CD4-positive, alpha-beta memory T cell (primary cell): ENCODE measurements at regions not wholly inside any gene's neighbourhood (a gene's known extent, or its start where the extent isn't known, plus 50 kb on each side); places are given as distances from the start of the nearest gene placed in this dataset.

ENCODE experiments used
- CTCF ChIA-PET: fragments of 350-600 bp; sonication (Branson Sonifier 250); formaldehyde crosslinking; loops from one replicate; lab custom pipeline; 2021; ENCODE audit warnings: inconsistent platforms; ENCODE audit not compliant: partially characterized antibody; lab: Charles Lee
- POLR2A ChIA-PET: fragments of 350-600 bp; sonication (Branson Sonifier 250); formaldehyde crosslinking; loops from one replicate; lab custom pipeline; 2021; ENCODE audit not compliant: partially characterized antibody; lab: Charles Lee
- DNase-seq, 5 donors: peaks; one replicate each; pipeline versions ENCODE4 v3.0.0 to v3.0.0-alpha.2; 2020 to 2022; ENCODE audit warnings: mixed read lengths in 1 of 5
- H3K27ac ChIP-seq: one replicate; pipeline ENCODE4 v1.7.0; 2013; ENCODE audit warnings: low read depth, low read length
- H3K27me3 ChIP-seq: 2 replicates; pipeline ENCODE4 v1.7.0; 2013; ENCODE audit warnings: mild to moderate bottlenecking, low read length, moderate library complexity; ENCODE audit not compliant: insufficient read depth
- H3K36me3 ChIP-seq: 2 replicates; pipeline ENCODE4 v1.7.0; 2013; ENCODE audit warnings: mild to moderate bottlenecking, low read length, moderate library complexity; ENCODE audit not compliant: insufficient read depth
- H3K4me1 ChIP-seq: 2 replicates; pipeline ENCODE4 v1.7.0; 2013; ENCODE audit warnings: mild to moderate bottlenecking, low read length, moderate library complexity; ENCODE audit not compliant: insufficient read depth
- H3K4me3 ChIP-seq, 2 donors: one replicate each; pipeline ENCODE4 v1.7.0; 2013; ENCODE audit warnings: low read length in 2 of 2, mild to moderate bottlenecking in 1 of 2
- H3K9me3 ChIP-seq, 2 donors: one replicate each; pipeline ENCODE4 v1.7.0; 2013; ENCODE audit warnings: low read length in 2 of 2, control low read depth in 1 of 2; ENCODE audit not compliant: control insufficient read depth in 1 of 2
- H3K27ac Mint-ChIP-seq, 7 donors: one replicate each; pipeline ENCODE4 v1.8.0; 2020 to 2021; ENCODE audit warnings: mixed read lengths in 7 of 7, mild to moderate bottlenecking in 6 of 7, inconsistent platforms in 3 of 7, moderate library complexity in 3 of 7
- H3K27me3 Mint-ChIP-seq, 2 donors: one replicate each; pipeline ENCODE4 v1.8.0; 2020 to 2021; ENCODE audit warnings: mixed read lengths in 2 of 2
- H3K36me3 Mint-ChIP-seq, 2 donors: one replicate each; pipeline ENCODE4 v1.8.0; 2020 to 2021; ENCODE audit warnings: mixed read lengths in 2 of 2, inconsistent platforms in 1 of 2, mild to moderate bottlenecking in 1 of 2
- H3K4me1 Mint-ChIP-seq, 4 donors: one replicate each; pipeline ENCODE4 v1.8.0; 2020 to 2021; ENCODE audit warnings: mixed read lengths in 4 of 4, mild to moderate bottlenecking in 1 of 4
- H3K4me3 Mint-ChIP-seq, 8 donors: one replicate each; pipeline ENCODE4 v1.8.0; 2020 to 2021; ENCODE audit warnings: mixed read lengths in 8 of 8, mild to moderate bottlenecking in 7 of 8, moderate library complexity in 6 of 8, inconsistent platforms in 3 of 8
- H3K9me3 Mint-ChIP-seq, 8 donors: one replicate each; pipeline ENCODE4 v1.8.0; 2020 to 2021; ENCODE audit warnings: mixed read lengths in 8 of 8, mild to moderate bottlenecking in 5 of 8, inconsistent platforms in 3 of 8, moderate library complexity in 1 of 8
- intact Hi-C: fragments of 100-400 bp; cut with micrococcal nuclease; formaldehyde crosslinking; loops from one replicate; pipeline ENCODE4 v1.15.1; 2023

GRCh38 chr6:165743366-165743898, 80.4 kb upstream of the PDE10A start:
- Histone ChIP-seq H3K4me3 (no peak overlapping the region), H3K27me3 (no peaks in the 10 kb centered on the region), H3K9me3 (no peaks in the 10 kb centered on the region), H3K36me3 (no peaks in the 10 kb centered on the region), H3K4me1 (no peaks in the 10 kb centered on the region), H3K27ac (no peak overlapping the region)
- ChIA-PET POLR2A (no interaction called here), CTCF (no interaction called here)
- H3K4me1 Mint-ChIP-seq: no peaks in the 10 kb centered on the region
- no peak overlapping the region for H3K4me3 Mint-ChIP-seq
- H3K27me3 Mint-ChIP-seq: peaks cover 0 to 2% of the 10 kb centered on the region in 2 donors
- H3K9me3 Mint-ChIP-seq: peaks cover 0 to 10% (median 3%) of the 10 kb centered on the region in 8 donors
- H3K27ac Mint-ChIP-seq: no peak overlapping the region
- intact Hi-C loops: no loop called here
- DNase-seq: no peak
- no peaks in the 10 kb centered on the region for H3K36me3 Mint-ChIP-seq

- H3K4me1 ChIP-seq: no peaks in the 10 kb centered on the region
- POLR2A ChIA-PET: no interaction called here
- intact Hi-C loops: no loop called here
- H3K9me3 ChIP-seq: no peaks in the 10 kb centered on the region
- Mint-ChIP-seq H3K36me3 (no peaks in the 10 kb centered on the region), H3K4me3 (no peak overlapping the region), H3K9me3 (peaks cover 0 to 16% (median 4%) of the 10 kb centered on the region in 8 donors), H3K27ac (no peak overlapping the region), H3K4me1 (no peaks in the 10 kb centered on the region), H3K27me3 (peaks cover 0 to 2% of the 10 kb centered on the region in 2 donors)
- CTCF ChIA-PET: no interaction called here
- H3K36me3 ChIP-seq: no peaks in the 10 kb centered on the region
- no peaks in the 10 kb centered on the region for H3K27me3 ChIP-seq
- H3K27ac ChIP-seq: no peak overlapping the region
- no peak for DNase-seq
- no peak overlapping the region for H3K4me3 ChIP-seq
These were observed 79.0 kb upstream of the PDE10A start for GRCh38 chr6:165742047-165742446.

- Mint-ChIP-seq H3K27me3 (peaks cover 0 to 2% of the 10 kb centered on the region in 2 donors), H3K9me3 (peaks cover 0 to 22% (median 13%) of the 10 kb centered on the region in 8 donors), H3K36me3 (no peaks in the 10 kb centered on the region), H3K27ac (no peak overlapping the region), H3K4me3 (no peak overlapping the region), H3K4me1 (no peaks in the 10 kb centered on the region)
- H3K4me1 ChIP-seq: no peaks in the 10 kb centered on the region
- CTCF ChIA-PET: no interaction called here
- no peaks in the 10 kb centered on the region for H3K27me3 ChIP-seq
- H3K27ac ChIP-seq: no peak overlapping the region
- no peak for DNase-seq
- H3K4me3 ChIP-seq: no peak overlapping the region
- H3K9me3 ChIP-seq: no peaks in the 10 kb centered on the region
- no peaks in the 10 kb centered on the region for H3K36me3 ChIP-seq
- intact Hi-C loops: no loop called here
- POLR2A ChIA-PET: no interaction called here
These were observed 74.4 kb upstream of the PDE10A start for GRCh38 chr6:165737396-165737795.

GRCh38 chr6:165735065-165735464, 72.0 kb upstream of the PDE10A start:
- no peak overlapping the region for H3K4me3 ChIP-seq
- no peak overlapping the region for H3K27ac ChIP-seq
- H3K27me3 ChIP-seq: no peaks in the 10 kb centered on the region
- no peaks in the 10 kb centered on the region for H3K4me1 ChIP-seq
- H3K9me3 Mint-ChIP-seq: peaks cover 0 to 22% (median 11%) of the 10 kb centered on the region in 8 donors
- no peaks in the 10 kb centered on the region for H3K36me3 Mint-ChIP-seq
- no peak for DNase-seq
- H3K4me3 Mint-ChIP-seq: no peak overlapping the region
- H3K27ac Mint-ChIP-seq: no peak overlapping the region
- no peaks in the 10 kb centered on the region for H3K9me3 ChIP-seq
- ChIA-PET POLR2A (no interaction called here), CTCF (no interaction called here)
- H3K27me3 Mint-ChIP-seq: peaks cover 3% of the 10 kb centered on the region in 2 donors
- H3K36me3 ChIP-seq: no peaks in the 10 kb centered on the region
- intact Hi-C loops: no loop called here
- no peaks in the 10 kb centered on the region for H3K4me1 Mint-ChIP-seq

- Histone ChIP-seq H3K4me1 (no peaks in the 10 kb centered on the region), H3K36me3 (no peaks in the 10 kb centered on the region), H3K27me3 (no peaks in the 10 kb centered on the region), H3K27ac (no peak overlapping the region), H3K4me3 (no peak overlapping the region), H3K9me3 (no peaks in the 10 kb centered on the region)
- DNase-seq: no peak
- peaks cover 3% of the 10 kb centered on the region in 2 donors for H3K27me3 Mint-ChIP-seq
- H3K9me3 Mint-ChIP-seq: peaks cover 0 to 15% (median 10%) of the 10 kb centered on the region in 8 donors
- no peaks in the 10 kb centered on the region for H3K36me3 Mint-ChIP-seq
- H3K27ac Mint-ChIP-seq: no peak overlapping the region
- H3K4me3 Mint-ChIP-seq: no peak overlapping the region
- no peaks in the 10 kb centered on the region for H3K4me1 Mint-ChIP-seq
- POLR2A ChIA-PET: no interaction called here
- CTCF ChIA-PET: no interaction called here
- intact Hi-C loops: no loop called here
These were observed 70.4 kb upstream of the PDE10A start for GRCh38 chr6:165733489-165733791.

- H3K36me3 ChIP-seq: no peaks in the 10 kb centered on the region
- no peaks in the 10 kb centered on the region for H3K9me3 ChIP-seq
- no peaks in the 10 kb centered on the region for H3K27me3 ChIP-seq
- H3K27me3 Mint-ChIP-seq: peaks cover 3% of the 10 kb centered on the region in 2 donors
- no peak for DNase-seq
- H3K4me1 ChIP-seq: no peaks in the 10 kb centered on the region
- H3K4me1 Mint-ChIP-seq: no peaks in the 10 kb centered on the region
- intact Hi-C loops: no loop called here
- no peaks in the 10 kb centered on the region for H3K36me3 Mint-ChIP-seq
- no peak overlapping the region for H3K4me3 ChIP-seq
- no peak overlapping the region for H3K4me3 Mint-ChIP-seq
- H3K9me3 Mint-ChIP-seq: peaks cover 0 to 15% (median 10%) of the 10 kb centered on the region in 8 donors
- CTCF ChIA-PET: interaction anchor here (1.3 kb wide), 1 partner anchor 117 kb away, joined by 3 read pairs; no protein-coding TSS in a partner anchor
- POLR2A ChIA-PET: no interaction called here
- no peak overlapping the region for H3K27ac Mint-ChIP-seq
- H3K27ac ChIP-seq: no peak overlapping the region
These were observed 69.9 kb upstream of the PDE10A start for GRCh38 chr6:165732696-165733488.

GRCh38 chr6:165729307-165729936, 66.4 kb upstream of the PDE10A start:
- POLR2A ChIA-PET: no interaction called here
- Histone ChIP-seq H3K27me3 (no peaks in the 10 kb centered on the region), H3K4me3 (no peak overlapping the region), H3K27ac (no peak overlapping the region), H3K9me3 (no peaks in the 10 kb centered on the region), H3K4me1 (no peaks in the 10 kb centered on the region), H3K36me3 (no peaks in the 10 kb centered on the region)
- Mint-ChIP-seq H3K27ac (no peak overlapping the region), H3K4me1 (peaks cover 0 to 2% (median 0%) of the 10 kb centered on the region in 4 donors), H3K4me3 (no peak overlapping the region), H3K36me3 (no peaks in the 10 kb centered on the region), H3K9me3 (peaks cover 0 to 2% (median 0%) of the 10 kb centered on the region in 8 donors), H3K27me3 (peaks cover 5 to 8% of the 10 kb centered on the region in 2 donors)
- intact Hi-C loops: loop anchor here (1.0 kb wide), 1 partner anchor 121 kb away; no protein-coding TSS in a partner anchor
- DNase-seq: no peak
- CTCF ChIA-PET: interaction anchor here (0.7 kb wide), 2 partner anchors 596 to 1060 kb away, joined by 3 read pairs; no protein-coding TSS in a partner anchor
